MG63 (cell line): ENCODE measurements at regions not wholly inside any gene's neighbourhood (a gene's known extent, or its start where the extent isn't known, plus 50 kb on each side); places are given as distances from the start of the nearest gene placed in this dataset.
"Not testable (repeated sequence)": the region's sequence is repeated elsewhere in the genome, so short reads cannot be mapped to it uniquely, and the experiment has no call there.

Source experiments
- DNase-seq: peaks from one replicate; pipeline ENCODE4 v3.0.0-alpha.2; 2020
- H3K27me3 ChIP-seq: fragments of 250-450 bp; sonication (Bioruptor Pico); 2 replicates; pipeline ENCODE4 v1.5.1; 2020; ENCODE audit warnings: mild to moderate bottlenecking, moderate library complexity
- H3K36me3 ChIP-seq: fragments of 250-450 bp; sonication (Bioruptor Pico); 2 replicates; pipeline ENCODE4 v1.5.1; 2020; ENCODE audit warnings: mild to moderate bottlenecking, moderate library complexity
- H3K4me3 ChIP-seq: fragments of 250-450 bp; sonication (Bioruptor Pico); 2 replicates; pipeline ENCODE4 v1.5.1; 2020; ENCODE audit warnings: mild to moderate bottlenecking, moderate library complexity
- H3K9me3 ChIP-seq: fragments of 250-450 bp; sonication (Bioruptor Pico); 2 replicates; pipeline ENCODE4 v1.5.1; 2020; ENCODE audit warnings: mild to moderate bottlenecking, moderate library complexity

DNA sequence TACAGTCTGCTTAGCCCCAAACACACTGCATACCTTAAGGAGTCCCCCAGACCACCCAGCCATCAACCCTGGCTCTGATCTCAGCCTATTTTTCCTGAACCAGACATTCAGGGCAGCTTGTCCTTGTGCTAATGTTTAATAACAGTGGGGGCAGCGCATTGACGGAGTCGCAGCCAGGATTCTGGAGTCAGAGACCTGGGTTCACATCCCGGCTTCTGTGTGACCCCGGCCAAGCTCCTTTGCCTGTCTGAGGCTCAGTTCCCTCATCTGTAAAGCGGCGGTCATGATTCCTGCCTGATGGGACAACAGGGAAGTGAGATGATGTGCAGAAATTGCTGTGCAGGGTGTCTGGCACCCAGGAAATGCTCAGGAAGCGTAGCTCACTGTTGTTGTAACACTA is 63.1 kb downstream of the MATN1 start:
- DNase-seq: no peak
- Histone ChIP-seq H3K4me3 (no peak overlapping the region), H3K36me3 (no peaks in the 10 kb centered on the region), H3K9me3 (no peaks in the 10 kb centered on the region), H3K27me3 (no peaks in the 10 kb centered on the region)

DNA sequence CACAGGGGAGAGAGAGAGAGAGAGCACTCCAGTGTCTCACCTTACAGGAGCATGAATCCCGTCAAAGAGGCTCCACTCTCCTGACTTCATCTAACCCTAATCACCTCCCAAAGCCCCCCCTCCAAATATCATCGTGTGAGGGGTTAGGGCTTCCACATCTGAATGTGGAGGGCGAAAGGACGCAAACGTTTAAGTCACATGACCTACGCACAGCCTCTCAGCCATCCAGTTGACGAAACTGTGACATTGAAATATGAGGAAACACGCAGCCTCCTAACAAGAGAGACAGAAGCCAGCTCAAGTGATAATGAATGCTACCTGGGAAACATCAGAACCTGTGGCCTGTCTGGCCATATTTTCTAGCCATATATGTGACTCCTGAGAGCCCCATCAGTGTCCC is 63.7 kb downstream of the MATN1 start:
- H3K27me3 ChIP-seq: no peaks in the 10 kb centered on the region

DNA sequence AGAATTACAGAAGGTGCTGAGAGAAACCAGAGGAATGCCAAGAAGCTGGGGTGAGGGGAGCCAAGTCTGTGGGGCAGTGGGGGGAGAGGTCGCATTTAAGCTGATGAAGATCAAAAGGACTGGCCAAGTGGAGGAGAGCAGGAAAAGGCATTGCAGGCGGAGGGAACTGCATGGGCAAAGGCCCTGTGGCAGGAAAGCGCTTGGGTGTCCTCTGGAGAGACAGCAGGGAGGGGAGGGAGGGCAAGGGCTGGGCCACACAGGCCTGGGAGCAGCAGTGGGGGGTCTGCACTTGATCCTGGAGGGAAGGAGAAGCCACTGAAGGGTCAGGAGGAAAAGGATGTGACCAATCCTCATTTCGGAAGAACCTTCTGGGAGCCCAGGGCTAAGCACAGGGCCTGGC is 65.0 kb downstream of the MATN1 start:
- H3K36me3 ChIP-seq, DNase-seq, H3K4me3 ChIP-seq, H3K9me3 ChIP-seq, H3K27me3 ChIP-seq: not testable (repeated sequence)

More for the DNA sequence above, 63.7 kb downstream of the MATN1 start:
- Histone ChIP-seq H3K36me3 (no peaks in the 10 kb centered on the region), H3K9me3 (no peaks in the 10 kb centered on the region), H3K4me3 (no peak overlapping the region)
- DNase-seq: no peak

DNA sequence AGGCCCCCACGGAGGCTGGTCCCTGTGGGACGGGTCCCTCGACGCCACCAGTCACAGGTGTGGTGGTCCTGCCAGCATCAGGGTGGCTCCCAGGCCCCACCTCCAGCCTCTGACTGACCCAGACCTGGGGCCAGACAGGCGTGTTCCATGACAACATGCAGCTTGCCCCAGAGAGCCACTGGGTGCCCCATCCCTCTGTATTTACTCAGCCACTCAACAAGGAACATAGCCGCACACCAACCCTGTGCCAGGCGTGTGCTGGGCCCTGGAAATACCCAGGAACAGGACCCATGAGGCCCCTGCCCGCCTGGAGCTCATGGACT is 65.4 kb downstream of the MATN1 start:
- Histone ChIP-seq H3K27me3 (no peaks in the 10 kb centered on the region), H3K4me3 (no peak overlapping the region), H3K36me3 (no peaks in the 10 kb centered on the region), H3K9me3 (no peaks in the 10 kb centered on the region)
- DNase-seq: no peak

DNA sequence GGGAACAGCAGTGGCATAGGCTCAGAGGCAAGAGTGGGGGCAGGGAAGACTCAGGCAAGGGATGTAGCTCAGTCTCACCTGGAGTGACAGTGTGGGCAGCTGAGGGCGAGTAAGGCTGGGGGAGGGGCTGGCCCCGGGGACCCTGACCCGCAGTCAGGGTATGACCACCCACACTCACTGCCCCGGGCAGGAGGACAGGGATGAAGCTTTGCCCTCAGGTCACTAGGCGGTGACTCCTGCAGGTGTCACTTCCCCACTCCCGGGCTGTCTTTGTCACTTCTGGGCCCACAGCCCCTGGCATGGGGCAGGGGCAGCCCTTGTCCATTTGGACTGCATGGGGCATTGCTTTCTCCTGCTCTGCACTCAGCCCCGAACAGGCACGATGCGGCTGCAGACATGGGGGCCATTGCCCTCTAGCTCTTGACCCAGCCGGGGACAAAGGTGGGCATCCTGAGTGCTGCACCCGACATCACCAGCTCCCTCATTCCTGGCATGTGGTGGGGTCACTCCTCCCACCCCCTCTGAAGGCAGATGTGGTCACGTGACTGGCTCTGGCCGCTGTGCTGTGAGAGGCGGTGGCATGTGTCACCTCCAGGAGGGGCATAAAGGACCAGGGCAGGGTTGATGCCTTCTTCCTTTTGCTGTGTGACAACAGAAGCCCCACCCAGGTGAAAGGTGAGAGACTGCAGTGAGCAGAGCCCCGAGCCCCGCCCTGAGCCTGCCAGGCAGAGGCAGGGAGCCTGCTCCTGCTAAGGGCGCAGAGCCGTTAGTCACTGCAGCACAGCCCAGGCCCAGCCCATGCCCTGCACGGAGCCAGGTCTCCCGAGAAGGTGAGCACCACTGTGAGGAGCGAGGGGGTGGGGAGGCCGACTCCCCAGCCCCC is 66.0 kb downstream of the MATN1 start:
- Histone ChIP-seq H3K36me3 (no peaks in the 10 kb centered on the region), H3K4me3 (no peak overlapping the region), H3K9me3 (no peaks in the 10 kb centered on the region), H3K27me3 (no peaks in the 10 kb centered on the region)
- DNase-seq: no peak

DNA sequence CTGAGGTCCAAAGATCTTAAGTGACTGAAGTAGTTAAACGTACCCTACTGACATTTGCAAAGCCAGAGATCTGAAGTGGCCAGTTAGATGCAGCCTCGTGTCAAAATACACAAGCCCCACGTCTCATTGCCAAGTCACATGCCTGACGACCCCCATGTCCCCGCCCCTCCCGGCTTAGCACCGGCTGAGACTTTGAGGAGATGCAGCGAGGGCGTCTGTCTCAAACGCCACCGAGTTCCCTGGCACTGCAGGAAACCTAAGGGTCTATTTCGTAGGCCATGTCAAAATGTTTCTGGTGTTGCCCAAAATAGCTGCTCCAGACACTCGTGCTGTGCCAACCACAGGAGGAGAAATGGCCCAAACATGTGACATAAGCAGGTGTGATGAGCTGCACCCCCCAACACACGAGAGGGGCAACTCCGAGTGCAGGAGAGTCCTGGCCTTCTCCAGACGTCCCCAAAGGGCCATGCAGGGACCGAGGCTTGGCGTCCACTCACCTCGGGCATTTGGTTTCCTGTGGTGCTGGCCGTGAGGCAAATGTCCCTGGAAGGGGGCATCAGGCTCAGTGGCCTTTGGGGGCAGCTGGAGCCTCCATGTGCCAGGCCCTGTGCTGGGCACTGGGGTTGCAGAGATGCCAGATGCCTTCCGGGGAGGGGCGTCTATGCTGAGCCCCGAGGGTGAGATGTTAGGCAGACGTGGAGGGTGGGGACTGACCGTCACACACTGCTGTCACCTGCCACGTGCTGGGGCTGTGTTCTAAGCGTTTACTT is 67.0 kb downstream of the MATN1 start:
- DNase-seq: no peak
- H3K9me3 ChIP-seq: no peaks in the 10 kb centered on the region
- H3K36me3 ChIP-seq: no peaks in the 10 kb centered on the region
- no peaks in the 10 kb centered on the region for H3K27me3 ChIP-seq
- H3K4me3 ChIP-seq: no peak overlapping the region

DNA sequence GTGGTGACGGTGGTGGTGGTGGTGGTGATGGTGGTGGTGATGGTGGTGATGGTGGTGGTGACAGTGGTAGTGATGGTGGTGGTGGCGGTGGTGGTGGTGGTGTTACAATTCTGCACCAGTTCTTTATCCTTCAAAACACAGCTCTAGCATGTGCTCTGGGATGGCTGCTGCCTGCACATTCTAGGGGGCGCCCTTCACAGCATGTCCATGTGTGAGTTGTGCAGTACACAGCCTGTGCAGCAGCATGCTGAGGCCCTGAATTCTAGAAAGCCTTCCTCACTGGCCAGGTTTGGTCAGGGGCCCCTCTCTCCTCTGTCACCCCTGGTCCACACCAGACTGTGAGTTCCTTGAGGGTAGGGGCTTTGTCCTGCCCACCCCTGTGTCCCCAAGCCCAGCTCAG is 67.7 kb downstream of the MATN1 start:
- Histone ChIP-seq H3K9me3 (no peaks in the 10 kb centered on the region), H3K36me3 (no peaks in the 10 kb centered on the region), H3K4me3 (no peak overlapping the region), H3K27me3 (no peaks in the 10 kb centered on the region)
- no peak for DNase-seq

DNA sequence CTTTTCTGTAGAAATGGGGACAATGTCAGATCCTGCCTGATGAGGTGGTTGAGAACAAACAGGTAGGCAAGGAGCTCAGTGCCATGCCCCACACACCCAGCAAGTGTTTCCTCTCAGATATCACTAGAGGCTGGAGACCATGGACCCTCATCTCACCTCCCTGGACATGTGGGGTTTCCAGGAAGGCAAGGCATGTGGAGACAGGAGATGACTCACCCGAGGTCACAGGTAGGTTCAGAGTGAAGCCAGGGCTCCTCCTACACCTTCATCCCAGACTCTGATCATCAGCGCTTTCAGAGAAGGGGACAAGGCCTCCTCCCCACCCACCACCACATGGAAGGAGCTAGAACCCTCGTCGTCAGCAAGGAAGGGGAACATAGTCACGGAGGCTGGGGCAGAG is 69.2 kb downstream of the MATN1 start:
- Histone ChIP-seq H3K9me3 (no peaks in the 10 kb centered on the region), H3K27me3 (no peaks in the 10 kb centered on the region), H3K4me3 (no peak overlapping the region), H3K36me3 (no peaks in the 10 kb centered on the region)
- DNase-seq: no peak

DNA sequence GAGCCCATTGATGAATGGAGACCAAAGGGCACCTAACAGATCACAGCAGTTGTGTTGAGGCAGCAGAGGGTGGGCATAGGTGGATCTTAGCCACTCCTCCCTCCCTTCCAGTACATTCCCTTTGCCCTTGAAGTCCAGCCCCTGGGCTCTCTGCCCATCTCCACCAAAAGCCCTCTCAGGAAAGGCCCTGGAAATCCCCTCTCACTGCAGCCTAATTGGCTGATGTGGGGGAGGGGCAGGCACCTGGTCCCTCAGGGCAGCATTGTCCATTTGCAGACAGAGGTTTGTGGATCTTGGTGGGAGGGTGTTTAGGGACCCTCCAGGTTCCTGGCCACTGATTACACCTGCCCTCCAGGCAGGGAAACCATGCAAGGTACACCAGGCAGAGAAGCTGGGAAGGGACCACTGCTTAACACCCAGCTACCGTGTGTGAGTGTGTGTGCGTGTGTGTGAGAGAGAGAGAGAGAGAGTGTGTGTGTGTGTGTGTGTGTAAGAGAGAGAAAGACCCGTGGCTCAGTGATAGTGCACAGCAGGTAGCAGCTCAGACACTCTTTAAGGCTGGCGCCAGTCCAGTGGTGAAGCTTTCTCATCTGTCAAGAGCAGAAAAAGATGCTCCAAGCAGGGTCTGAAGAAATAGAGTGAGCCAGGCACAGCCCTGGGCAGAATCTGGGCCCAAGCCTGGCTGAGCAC is 71.1 kb downstream of the MATN1 start:
- H3K36me3 ChIP-seq: no peaks in the 10 kb centered on the region
- no peak overlapping the region for H3K4me3 ChIP-seq
- H3K9me3 ChIP-seq: no peaks in the 10 kb centered on the region
- DNase-seq: no peak
- no peaks in the 10 kb centered on the region for H3K27me3 ChIP-seq

DNA sequence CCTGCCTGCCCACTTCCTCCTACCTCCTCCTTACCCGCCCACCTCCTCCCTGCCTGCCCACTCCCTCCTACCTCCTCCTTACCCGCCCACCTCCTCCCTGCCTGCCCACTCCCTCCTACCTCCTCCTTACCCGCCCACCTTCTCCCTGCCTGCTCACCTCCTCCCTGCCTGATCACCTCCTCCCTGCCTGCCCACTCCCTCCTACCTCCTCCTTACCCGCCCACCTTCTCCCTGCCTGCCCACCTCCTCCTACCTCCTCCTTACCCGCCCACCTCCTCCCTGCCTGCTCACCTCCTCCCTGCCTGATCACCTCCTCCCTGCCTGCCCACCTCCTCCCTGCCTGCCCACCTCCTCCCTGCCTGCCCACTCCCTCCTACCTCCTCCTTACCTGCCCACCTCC is 72.0 kb downstream of the MATN1 start:
- H3K27me3 ChIP-seq, DNase-seq, H3K9me3 ChIP-seq, H3K36me3 ChIP-seq, H3K4me3 ChIP-seq: not testable (repeated sequence)

DNA sequence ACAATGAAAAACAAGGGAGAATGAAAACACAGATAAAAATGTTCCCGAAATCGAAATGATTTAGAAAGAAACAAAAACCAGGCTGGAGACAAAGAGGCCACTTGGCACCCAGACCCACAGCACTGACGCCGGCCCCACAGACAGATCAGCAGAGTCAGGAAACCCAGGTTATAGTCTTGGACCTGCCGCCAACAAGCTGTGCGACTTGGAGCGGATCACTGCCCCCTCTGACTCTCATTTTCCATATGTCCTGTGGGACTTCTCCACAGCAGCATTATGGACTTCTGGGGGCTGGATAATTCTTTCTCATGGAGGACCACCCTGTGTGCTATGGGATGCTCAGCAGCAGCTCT is 72.4 kb downstream of the MATN1 start:
- Histone ChIP-seq H3K27me3 (no peaks in the 10 kb centered on the region), H3K36me3 (no peaks in the 10 kb centered on the region), H3K4me3 (no peak overlapping the region), H3K9me3 (no peaks in the 10 kb centered on the region)
- no peak for DNase-seq

DNA sequence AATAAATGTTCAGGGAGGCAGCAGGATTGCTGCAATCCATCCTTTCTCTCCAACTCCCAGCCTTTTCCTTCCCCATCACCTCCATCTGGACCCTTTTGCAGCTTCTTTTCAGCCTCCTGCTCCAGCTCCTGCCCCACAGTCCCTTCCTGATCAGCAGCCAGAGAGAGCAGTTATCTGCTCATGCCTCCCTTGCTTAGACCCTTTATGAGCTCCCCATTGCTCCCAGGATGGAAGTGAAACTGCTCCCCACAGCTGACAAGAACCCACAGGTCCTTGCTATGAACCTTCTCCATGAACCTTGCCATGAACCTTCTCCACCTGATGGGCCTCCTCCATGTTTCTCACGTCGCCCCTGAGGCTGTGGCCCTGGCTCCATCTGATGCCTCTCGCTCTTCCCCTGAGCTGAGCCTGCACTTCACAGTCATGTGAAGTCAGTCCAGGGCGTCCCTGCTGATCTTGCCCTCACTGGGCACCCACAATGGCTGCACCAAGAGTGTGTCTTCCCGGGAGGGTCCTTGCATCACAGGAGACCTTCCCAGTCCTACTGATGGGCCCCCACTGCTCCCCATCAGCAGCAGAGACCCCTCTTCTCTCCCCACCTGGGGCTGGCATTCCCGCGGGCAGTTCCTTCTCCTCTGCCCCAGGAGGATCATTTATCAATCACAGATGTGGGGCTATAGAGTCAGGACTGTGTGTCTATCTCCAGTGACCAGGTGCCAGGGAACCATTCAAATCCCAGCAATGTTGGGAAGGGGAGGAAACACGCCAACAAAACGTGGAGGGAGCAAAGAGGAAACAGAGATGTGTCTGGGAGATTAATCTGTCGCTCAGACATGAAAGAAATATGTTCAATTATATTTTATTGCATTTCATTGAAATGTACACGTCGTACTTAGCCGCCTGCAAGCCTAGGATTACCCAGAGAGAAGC is 73.1 kb downstream of the MATN1 start:
- Histone ChIP-seq H3K9me3 (no peaks in the 10 kb centered on the region), H3K27me3 (no peaks in the 10 kb centered on the region), H3K4me3 (no peak overlapping the region), H3K36me3 (no peaks in the 10 kb centered on the region)
- DNase-seq: no peak

DNA sequence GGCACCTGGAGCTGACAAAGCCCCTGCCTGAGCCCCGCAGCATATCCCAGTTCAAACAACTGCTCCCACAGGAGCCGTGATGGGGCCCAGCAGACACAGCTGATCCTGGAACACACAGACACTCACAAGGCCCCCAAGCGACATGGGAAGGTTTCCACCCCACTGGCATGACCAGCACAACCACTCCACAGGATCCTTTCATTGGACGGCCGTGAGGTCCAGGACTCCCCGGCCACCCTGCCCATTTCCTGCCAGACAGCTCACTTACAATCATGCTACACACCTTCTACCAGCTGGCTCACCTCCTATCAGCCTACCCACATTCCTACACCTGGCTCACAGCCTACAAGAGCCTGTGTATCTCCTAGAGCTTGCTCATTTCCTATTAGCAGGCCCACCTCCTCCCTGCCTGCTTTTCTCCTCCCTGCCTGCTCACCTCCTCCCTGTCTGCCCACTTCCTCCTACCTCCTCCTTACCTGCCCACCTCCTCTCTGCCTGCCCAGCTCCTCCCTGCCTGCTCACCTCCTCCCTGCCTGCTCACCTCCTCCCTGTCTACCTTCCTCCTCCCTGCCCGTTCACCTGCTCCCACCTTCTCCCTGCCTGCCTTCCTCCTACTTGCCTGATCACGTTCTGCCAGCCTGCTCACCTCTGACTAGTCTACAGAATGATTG is 73.9 kb downstream of the MATN1 start:
- DNase-seq: no peak
- Histone ChIP-seq H3K36me3 (no peaks in the 10 kb centered on the region), H3K4me3 (no peak overlapping the region), H3K9me3 (no peaks in the 10 kb centered on the region), H3K27me3 (no peaks in the 10 kb centered on the region)

DNA sequence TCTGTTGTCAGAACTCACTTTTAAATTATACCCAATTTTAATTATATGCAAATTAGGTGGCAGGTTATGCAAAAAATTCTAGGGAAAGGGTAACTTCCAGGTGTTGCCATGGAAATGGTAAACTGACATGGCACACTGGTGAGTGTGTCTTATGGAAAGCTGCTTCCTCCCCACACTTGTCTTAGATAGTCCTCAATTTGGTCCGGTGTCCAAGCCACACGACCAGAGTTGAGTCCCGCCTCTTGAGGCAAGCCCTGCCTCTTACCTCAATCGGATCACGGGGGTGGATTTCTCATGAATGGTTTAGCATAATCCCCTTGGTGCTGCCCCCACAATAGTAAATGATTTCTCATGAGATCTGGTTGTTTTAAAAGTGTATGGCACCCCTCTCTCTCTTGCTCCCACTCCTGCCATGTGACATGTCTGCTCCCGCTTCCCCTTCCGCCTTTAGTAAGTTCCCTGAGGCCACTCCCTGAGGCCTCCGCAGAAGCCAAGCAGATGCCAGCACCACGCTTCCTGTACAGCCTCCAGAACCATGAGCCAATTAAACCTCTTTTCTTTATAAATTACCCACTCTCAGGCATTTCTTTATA is 74.9 kb downstream of the MATN1 start:
- H3K4me3 ChIP-seq: no peak overlapping the region
- no peak for DNase-seq
- H3K36me3 ChIP-seq: no peaks in the 10 kb centered on the region
- H3K27me3 ChIP-seq: no peaks in the 10 kb centered on the region
- no peaks in the 10 kb centered on the region for H3K9me3 ChIP-seq

DNA sequence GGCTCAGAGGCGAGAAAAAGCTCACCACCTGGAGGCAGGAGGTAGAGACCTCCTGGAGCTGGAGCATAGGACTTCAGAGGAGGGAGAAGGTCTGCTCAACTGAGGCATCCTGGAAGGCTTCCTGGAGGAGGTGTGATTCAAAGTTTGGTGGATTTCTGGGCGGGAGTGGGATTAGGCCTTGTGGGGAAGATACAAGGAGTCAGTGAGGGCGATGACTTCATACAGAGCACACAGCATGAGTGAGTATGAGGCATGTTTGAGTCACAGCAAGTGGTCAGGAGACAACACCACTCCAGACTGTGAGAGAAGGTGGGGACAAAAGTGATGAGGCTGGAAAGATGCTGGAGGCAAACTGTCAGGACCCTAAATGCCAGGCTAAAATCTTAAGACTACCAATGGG is 77.6 kb downstream of the MATN1 start:
- H3K27me3 ChIP-seq: no peaks in the 10 kb centered on the region
- no peak overlapping the region for H3K4me3 ChIP-seq
- no peaks in the 10 kb centered on the region for H3K9me3 ChIP-seq
- peak; percentile 61 for DNase-seq
- H3K36me3 ChIP-seq: no peaks in the 10 kb centered on the region
